ENCODE measurements at regions not wholly inside any gene's neighbourhood (a gene's known extent, or its start where the extent isn't known, plus 50 kb on each side); places are given as distances from the start of the nearest gene placed in this dataset.

- DNase-seq (ENCODE audit: low spot score) = no peak
These were observed 53.9 kb upstream of the CTLA4 start for GRCh38 chr2:203813684-203814083.

GRCh38 chr2:203814661-203815540 lies 52.7 kb upstream of the CTLA4 start:
- DNase-seq (ENCODE audit: low spot score) = peak; percentile 89

- no peak for DNase-seq (ENCODE audit: low spot score)
These were observed 52.1 kb upstream of the CTLA4 start for GRCh38 chr2:203815541-203815898.

- no peak for DNase-seq (ENCODE audit: low spot score)
These were observed 50.4 kb upstream of the CTLA4 start for GRCh38 chr2:203817147-203817546.
